GM10248 (cell line): ENCODE measurements at regions not wholly inside any gene's neighbourhood (a gene's known extent, or its start where the extent isn't known, plus 50 kb on each side); places are given as distances from the start of the nearest gene placed in this dataset.

ENCODE experiments used
- CTCF ChIA-PET: fragments of 300-600 bp; sonication (Branson Sonifier 250); formaldehyde crosslinking; extraction: SDS; loops from one replicate; lab custom pipeline; 2021; ENCODE audit warnings: antibody characterized with exemption; lab: Yijun Ruan, JAX
- POLR2A ChIA-PET: fragments of 350-650 bp; sonication (Branson Sonifier 250); formaldehyde crosslinking; extraction: SDS; loops from one replicate; lab custom pipeline; 2020; ENCODE audit warnings: antibody characterized with exemption; lab: Yijun Ruan, JAX
- DNase-seq: peaks from one replicate; pipeline ENCODE4 v3.0.0; 2012; ENCODE audit errors: extremely low spot score
- CTCF ChIP-seq: IDR thresholded peaks from 2 replicates; pipeline ENCODE4 v1.5.1; 2012; ENCODE audit warnings: mild to moderate bottlenecking, low read depth; ENCODE audit errors: extremely low read depth, missing control alignments, control extremely low read depth

- ChIA-PET POLR2A (no interaction called here), CTCF (interaction anchor here (1.2 to 1.7 kb wide), 2 partner anchors 12 to 13 kb away, joined by 4 to 5 read pairs; no protein-coding TSS in a partner anchor)
These were observed 1026.6 kb upstream of the MAP3K7 start for GRCh38 chr6:91613481-91613880.

GRCh38 chr6:91611190-91611589 lies 1024.3 kb upstream of the MAP3K7 start:
- DNase-seq = no peak
- ChIA-PET CTCF (interaction anchor here (1.3 kb wide), 1 partner anchor 9 kb away, joined by 3 read pairs; no protein-coding TSS in a partner anchor), POLR2A (no interaction called here)
- TF ChIP-seq CTCF = no peak

More at GRCh38 chr6:91613481-91613880, 1026.6 kb upstream of the MAP3K7 start:
- DNase-seq = no peak
- TF ChIP-seq CTCF = no peak

GRCh38 chr6:91608428-91608827 lies 1021.6 kb upstream of the MAP3K7 start:
- no peak for DNase-seq
- ChIA-PET POLR2A (no interaction called here), CTCF (interaction anchor here (1.0 to 1.7 kb wide), 2 partner anchors 10 to 11 kb away, joined by 3 to 4 read pairs; no protein-coding TSS in a partner anchor)
- TF ChIP-seq CTCF = no peak

GRCh38 chr6:91606148-91606901 lies 1019.5 kb upstream of the MAP3K7 start:
- DNase-seq = no peak
- no peak for TF ChIP-seq CTCF
- POLR2A ChIA-PET = no interaction called here
- CTCF ChIA-PET = interaction anchor here (1.3 kb wide), 1 partner anchor 93 kb away, joined by 3 read pairs; no protein-coding TSS in a partner anchor

- POLR2A ChIA-PET = no interaction called here
- DNase-seq = no peak
- TF ChIP-seq CTCF = no peak
- CTCF ChIA-PET = interaction anchor here (1.2 to 1.5 kb wide), 3 partner anchors 10 to 18 kb away, joined by 3 to 5 read pairs (median 3); no protein-coding TSS in a partner anchor
These were observed 1013.7 kb upstream of the MAP3K7 start for GRCh38 chr6:91600561-91600960.

GRCh38 chr6:91590191-91590590 lies 1003.3 kb upstream of the MAP3K7 start:
- ChIA-PET POLR2A (no interaction called here), CTCF (interaction anchor here (1.1 to 1.4 kb wide), 2 partner anchors 10 to 11 kb away, joined by 3 to 5 read pairs; no protein-coding TSS in a partner anchor)
- no peak for DNase-seq
- no peak for TF ChIP-seq CTCF
